ENCODE measurements at regions not wholly inside any gene's neighbourhood (a gene's known extent, or its start where the extent isn't known, plus 50 kb on each side); places are given as distances from the start of the nearest gene placed in this dataset.

DNA sequence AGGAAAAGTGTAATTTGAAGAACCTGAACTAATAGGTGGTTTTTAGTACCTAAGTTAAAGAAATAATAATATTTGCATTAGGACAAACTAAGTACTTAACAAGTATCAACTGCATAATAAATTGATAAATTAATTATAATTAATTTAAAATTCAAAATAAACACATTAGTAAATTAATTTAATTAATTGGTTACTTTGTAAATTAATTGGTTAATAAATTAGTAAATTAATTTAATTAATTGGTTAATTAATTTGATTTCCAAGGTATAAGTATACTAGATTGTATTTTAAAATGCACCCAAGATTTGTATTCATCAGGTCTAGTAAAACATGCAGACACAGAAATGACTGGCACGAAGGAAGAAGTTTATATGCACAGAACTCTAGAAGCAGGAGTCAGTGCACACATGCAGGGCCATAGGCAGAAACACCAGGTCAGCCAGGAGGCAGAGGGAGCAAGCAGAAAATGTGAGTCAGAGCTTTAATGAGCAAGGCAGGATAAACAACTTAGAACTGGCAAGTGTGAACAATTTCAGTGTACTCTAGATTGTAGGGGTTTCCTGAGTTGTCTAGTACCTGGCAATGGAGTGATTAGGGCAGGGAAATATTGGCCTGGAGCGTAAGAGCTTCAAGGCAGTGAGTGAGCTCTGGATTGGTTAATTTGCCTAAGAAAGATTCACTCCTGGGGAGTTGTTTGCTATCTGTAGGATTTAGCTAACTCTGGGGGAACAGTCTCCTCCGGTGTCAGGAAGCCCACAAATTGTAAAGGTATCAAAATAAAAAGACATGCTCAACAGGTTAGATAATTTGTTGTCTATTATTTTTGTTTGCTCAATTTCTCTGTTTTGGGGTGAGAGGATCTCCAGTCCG lies 665.7 kb downstream of the MRPL39 start:
- no peak for TF ChIP-seq EZH2 (IDR thresholded peaks at IDR 0.05; ENCODE audit: insufficient read depth, low read length)
- TF ChIP-seq, protein P1, sequence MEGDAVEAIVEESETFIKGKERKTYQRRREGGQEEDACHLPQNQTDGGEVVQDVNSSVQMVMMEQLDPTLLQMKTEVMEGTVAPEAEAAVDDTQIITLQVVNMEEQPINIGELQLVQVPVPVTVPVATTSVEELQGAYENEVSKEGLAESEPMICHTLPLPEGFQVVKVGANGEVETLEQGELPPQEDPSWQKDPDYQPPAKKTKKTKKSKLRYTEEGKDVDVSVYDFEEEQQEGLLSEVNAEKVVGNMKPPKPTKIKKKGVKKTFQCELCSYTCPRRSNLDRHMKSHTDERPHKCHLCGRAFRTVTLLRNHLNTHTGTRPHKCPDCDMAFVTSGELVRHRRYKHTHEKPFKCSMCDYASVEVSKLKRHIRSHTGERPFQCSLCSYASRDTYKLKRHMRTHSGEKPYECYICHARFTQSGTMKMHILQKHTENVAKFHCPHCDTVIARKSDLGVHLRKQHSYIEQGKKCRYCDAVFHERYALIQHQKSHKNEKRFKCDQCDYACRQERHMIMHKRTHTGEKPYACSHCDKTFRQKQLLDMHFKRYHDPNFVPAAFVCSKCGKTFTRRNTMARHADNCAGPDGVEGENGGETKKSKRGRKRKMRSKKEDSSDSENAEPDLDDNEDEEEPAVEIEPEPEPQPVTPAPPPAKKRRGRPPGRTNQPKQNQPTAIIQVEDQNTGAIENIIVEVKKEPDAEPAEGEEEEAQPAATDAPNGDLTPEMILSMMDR (IDR thresholded peaks at IDR 0.05; ENCODE audit: insufficient read depth, low read depth, low read length), result no peak

Measured in astrocyte (in vitro differentiated cells and primary cell).